ENCODE measurements at regions not wholly inside any gene's neighbourhood (a gene's known extent, or its start where the extent isn't known, plus 50 kb on each side); places are given as distances from the start of the nearest gene placed in this dataset.

- no peaks in the 10 kb centered on the region for H3K27me3 ChIP-seq (replicated peaks in 1 of 4; ENCODE audit: control extremely low read depth in 1 of 4, control insufficient read depth in 3 of 4, insufficient read depth in 4 of 4, low read length in 3 of 4)
- DNase-seq (no peak), ATAC-seq (ENCODE audit: low read depth) (no peak)
- no peaks in the 10 kb centered on the region for H3K9me3 ChIP-seq (ENCODE audit: control extremely low read depth in 1 of 3, control insufficient read depth in 2 of 3, insufficient read depth in 1 of 3, low read length in 2 of 3)
- no peaks in the 10 kb centered on the region for H3K4me1 ChIP-seq (ENCODE audit: control insufficient read depth in 2 of 2, insufficient read depth in 2 of 2, low read length in 2 of 2)
- H3K9ac ChIP-seq (ENCODE audit: low read length): no peak overlapping the region
- Mint-ChIP-seq H3K27me3 (peaks cover 26% of the 10 kb centered on the region), H3K4me1 (no peaks in the 10 kb centered on the region), H3K9me3 (ENCODE audit: insufficient read depth) (no peaks in the 10 kb centered on the region), H3K4me3 (no peak overlapping the region), H3K27ac (no peak overlapping the region)
- ChIA-PET CTCF (no interaction called here), POLR2A (no interaction called here)
- no peak overlapping the region for H3K4me2 ChIP-seq (replicated peaks; ENCODE audit: low read depth, low read length, poor library complexity, severe bottlenecking)
- TF ChIP-seq CTCF (IDR thresholded peaks at IDR 0.05) (no peak), EZH2 (IDR thresholded peaks at IDR 0.05; ENCODE audit: borderline replicate concordance, insufficient read depth, low read depth, low read length, poor library complexity, severe bottlenecking) (no peak)
- no peak overlapping the region for H3K4me3 ChIP-seq (ENCODE audit: control extremely low read depth in 1 of 5, extremely low read depth in 1 of 5, insufficient read depth in 1 of 5, low read depth in 2 of 5, low read length in 4 of 5)
- H4K20me1 ChIP-seq (ENCODE audit: control insufficient read depth, insufficient read depth, low read length, poor library complexity, severe bottlenecking): no peaks in the 10 kb centered on the region
- no peak overlapping the region for H3K27ac ChIP-seq (ENCODE audit: low read length in 2 of 2)
- 95% methylated on average over 4 of the region's 12 CpGs for WGBS (ENCODE audit: insufficient coverage)
- H3K36me3 ChIP-seq (replicated peaks in 1 of 2; ENCODE audit: control extremely low read depth in 1 of 2, control insufficient read depth in 1 of 2, extremely low read depth in 1 of 2, insufficient read depth in 2 of 2, low read length in 1 of 2): no peaks in the 10 kb centered on the region
- intact Hi-C loops (cut with micrococcal nuclease): no loop called here
- H2AFZ ChIP-seq (ENCODE audit: insufficient read depth, low read depth, low read length, poor library complexity, severe bottlenecking): no peak overlapping the region
- H3K79me2 ChIP-seq (ENCODE audit: control insufficient read depth, insufficient read depth, low read length): no peaks in the 10 kb centered on the region
Observed at GRCh38 chr12:111212814-111213456, 156.0 kb downstream of the PHETA1 start.

- intact Hi-C loops (cut with micrococcal nuclease): no loop called here
- Histone ChIP-seq H3K9me3 (ENCODE audit: control extremely low read depth in 1 of 3, control insufficient read depth in 2 of 3, insufficient read depth in 1 of 3, low read length in 2 of 3) (no peaks in the 10 kb centered on the region), H4K20me1 (ENCODE audit: control insufficient read depth, insufficient read depth, low read length, poor library complexity, severe bottlenecking) (no peaks in the 10 kb centered on the region), H3K4me3 (ENCODE audit: control extremely low read depth in 1 of 5, extremely low read depth in 1 of 5, insufficient read depth in 1 of 5, low read depth in 2 of 5, low read length in 4 of 5) (no peak overlapping the region), H3K4me1 (ENCODE audit: control insufficient read depth in 2 of 2, insufficient read depth in 2 of 2, low read length in 2 of 2) (no peaks in the 10 kb centered on the region), H3K9ac (ENCODE audit: low read length) (no peak overlapping the region), H3K4me2 (replicated peaks; ENCODE audit: low read depth, low read length, poor library complexity, severe bottlenecking) (no peak overlapping the region), H3K79me2 (ENCODE audit: control insufficient read depth, insufficient read depth, low read length) (no peaks in the 10 kb centered on the region), H3K27ac (ENCODE audit: low read length in 2 of 2) (no peak overlapping the region), H3K36me3 (replicated peaks in 1 of 2; ENCODE audit: control extremely low read depth in 1 of 2, control insufficient read depth in 1 of 2, extremely low read depth in 1 of 2, insufficient read depth in 2 of 2, low read length in 1 of 2) (no peaks in the 10 kb centered on the region), H3K27me3 (replicated peaks in 1 of 4; ENCODE audit: control extremely low read depth in 1 of 4, control insufficient read depth in 3 of 4, insufficient read depth in 4 of 4, low read length in 3 of 4) (no peaks in the 10 kb centered on the region), H2AFZ (ENCODE audit: insufficient read depth, low read depth, low read length, poor library complexity, severe bottlenecking) (no peak overlapping the region)
- peaks cover 26% of the 10 kb centered on the region for H3K27me3 Mint-ChIP-seq
- ChIA-PET CTCF (no interaction called here), POLR2A (no interaction called here)
- no peak overlapping the region for H3K27ac Mint-ChIP-seq
- no peak overlapping the region for H3K4me3 Mint-ChIP-seq
- H3K9me3 Mint-ChIP-seq (ENCODE audit: insufficient read depth): no peaks in the 10 kb centered on the region
- TF ChIP-seq CTCF (IDR thresholded peaks at IDR 0.05) (no peak), EZH2 (IDR thresholded peaks at IDR 0.05; ENCODE audit: borderline replicate concordance, insufficient read depth, low read depth, low read length, poor library complexity, severe bottlenecking) (no peak)
- no peak for ATAC-seq (ENCODE audit: low read depth)
- WGBS (ENCODE audit: insufficient coverage): 34% methylated on average over 4 of the region's 7 CpGs
- no peaks in the 10 kb centered on the region for H3K4me1 Mint-ChIP-seq
- no peak for DNase-seq
Observed at GRCh38 chr12:111211910-111212757, 156.8 kb downstream of the PHETA1 start.
